ENCODE measurements at regions not wholly inside any gene's neighbourhood (a gene's known extent, or its start where the extent isn't known, plus 50 kb on each side); places are given as distances from the start of the nearest gene placed in this dataset.
A peak's percentile ranks its signal among the peaks of the same experiment; 100 is the strongest.

DNA sequence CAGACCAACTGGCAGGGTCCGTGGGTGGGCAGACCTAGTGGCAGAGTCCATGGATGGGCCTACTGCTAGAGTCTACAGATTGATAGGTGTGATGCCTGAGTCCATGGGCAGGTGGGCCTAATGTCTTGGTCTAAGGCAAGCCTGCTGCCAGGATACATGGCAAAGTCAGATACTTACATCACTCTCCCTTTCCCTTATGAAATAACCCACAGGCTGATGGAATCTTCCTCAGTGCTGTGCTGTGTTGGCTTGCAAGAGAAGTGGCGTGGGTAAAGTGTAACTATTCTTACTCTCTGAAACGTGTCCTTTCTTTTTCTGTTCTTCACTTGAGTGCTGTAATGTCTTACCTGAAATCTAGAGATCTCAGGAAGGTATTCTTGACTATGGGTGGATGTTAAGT, 67.3 kb upstream of the ADRB2 start:
- no peak for DNase-seq
- no peak overlapping the region for H3K27ac Mint-ChIP-seq
- peaks cover 14% of the 10 kb centered on the region for H3K9me3 Mint-ChIP-seq
- peaks cover 8% of the 10 kb centered on the region for H3K4me1 Mint-ChIP-seq
- ATAC-seq: no peak
- no peak overlapping the region for H3K4me3 Mint-ChIP-seq
- H3K36me3 Mint-ChIP-seq (ENCODE audit: low read depth): no peaks in the 10 kb centered on the region
- peaks cover 9% of the 10 kb centered on the region for H3K27me3 Mint-ChIP-seq

GRCh38 chr5:148760945-148761638, 65.3 kb upstream of the ADRB2 start:
- Mint-ChIP-seq H3K4me3 (no peak overlapping the region), H3K4me1 (peaks cover 8% of the 10 kb centered on the region), H3K36me3 (ENCODE audit: low read depth) (no peaks in the 10 kb centered on the region), H3K9me3 (peaks cover 12% of the 10 kb centered on the region), H3K27ac (no peak overlapping the region), H3K27me3 (peaks cover 17% of the 10 kb centered on the region)
- DNase-seq (no peak), ATAC-seq (peak; percentile 86)

- Mint-ChIP-seq H3K27ac (no peak overlapping the region), H3K36me3 (ENCODE audit: low read depth) (no peaks in the 10 kb centered on the region), H3K9me3 (no peaks in the 10 kb centered on the region), H3K4me1 (peaks cover 8% of the 10 kb centered on the region), H3K27me3 (peaks cover 27% of the 10 kb centered on the region), H3K4me3 (no peak overlapping the region)
- ATAC-seq (no peak), DNase-seq (no peak)
Measured at GRCh38 chr5:148763996-148764395, 62.4 kb upstream of the ADRB2 start.

DNA sequence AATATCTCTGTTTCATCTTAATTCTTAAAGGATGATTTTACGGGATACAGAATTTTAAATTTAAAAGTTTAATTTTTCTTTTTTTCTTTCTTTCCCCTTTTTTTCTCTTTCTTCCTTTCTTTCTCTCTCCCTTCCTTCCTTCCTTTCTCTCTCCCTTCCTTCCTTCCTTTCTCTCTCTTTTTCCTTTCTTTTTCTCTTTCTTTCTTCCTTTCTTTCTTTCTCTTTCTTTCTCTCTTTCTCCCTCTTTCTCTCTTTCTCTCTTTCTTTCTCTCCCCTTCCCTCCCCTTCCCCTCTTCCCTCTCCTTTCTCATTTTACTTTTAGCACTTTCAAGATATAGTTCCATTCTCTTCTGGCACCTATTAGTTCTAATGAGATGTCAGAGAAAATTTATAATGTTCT, 61.4 kb upstream of the ADRB2 start:
- no peaks in the 10 kb centered on the region for H3K9me3 Mint-ChIP-seq
- no peak overlapping the region for H3K4me3 Mint-ChIP-seq
- peaks cover 27% of the 10 kb centered on the region for H3K27me3 Mint-ChIP-seq
- DNase-seq (no peak), ATAC-seq (no peak)
- no peaks in the 10 kb centered on the region for H3K36me3 Mint-ChIP-seq (ENCODE audit: low read depth)
- no peak overlapping the region for H3K27ac Mint-ChIP-seq
- peaks cover 8% of the 10 kb centered on the region for H3K4me1 Mint-ChIP-seq

GRCh38 chr5:148768806-148769415, 57.5 kb upstream of the ADRB2 start:
- no peak for ATAC-seq

DNA sequence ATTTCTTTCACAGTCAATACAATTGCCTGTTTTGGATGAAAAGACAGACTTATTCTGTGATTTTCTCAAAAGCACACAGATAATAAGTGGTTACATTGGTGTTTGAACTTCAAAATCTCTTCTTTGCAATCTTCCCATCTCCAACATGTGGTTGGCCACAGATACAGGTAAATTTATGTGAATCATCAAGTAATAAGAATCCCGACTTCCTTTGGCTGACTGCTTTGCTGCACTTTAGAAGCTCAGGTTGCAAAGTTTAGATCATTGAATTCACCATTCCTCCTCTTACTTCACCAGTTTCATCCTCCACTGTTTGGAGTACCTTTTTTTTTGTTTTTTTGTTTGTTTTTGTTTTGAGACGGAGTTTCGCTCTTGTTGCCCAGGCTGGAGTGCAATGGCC, 56.5 kb upstream of the ADRB2 start:
- no peak overlapping the region for H3K27ac Mint-ChIP-seq
- no peaks in the 10 kb centered on the region for H3K9me3 Mint-ChIP-seq
- DNase-seq (no peak), ATAC-seq (no peak)
- peaks cover 26% of the 10 kb centered on the region for H3K27me3 Mint-ChIP-seq
- no peak overlapping the region for H3K4me3 Mint-ChIP-seq
- H3K36me3 Mint-ChIP-seq (ENCODE audit: low read depth): no peaks in the 10 kb centered on the region
- H3K4me1 Mint-ChIP-seq: peaks cover 2% of the 10 kb centered on the region

More at GRCh38 chr5:148768806-148769415, 57.5 kb upstream of the ADRB2 start:
- Mint-ChIP-seq H3K27me3 (peaks cover 29% of the 10 kb centered on the region), H3K4me1 (no peaks in the 10 kb centered on the region), H3K9me3 (no peaks in the 10 kb centered on the region), H3K27ac (no peak overlapping the region), H3K36me3 (ENCODE audit: low read depth) (no peaks in the 10 kb centered on the region), H3K4me3 (no peak overlapping the region)
- no peak for DNase-seq

- no peaks in the 10 kb centered on the region for H3K36me3 Mint-ChIP-seq (ENCODE audit: low read depth)
Measured at GRCh38 chr5:148774313-148774712, 52.1 kb upstream of the ADRB2 start.

DNA sequence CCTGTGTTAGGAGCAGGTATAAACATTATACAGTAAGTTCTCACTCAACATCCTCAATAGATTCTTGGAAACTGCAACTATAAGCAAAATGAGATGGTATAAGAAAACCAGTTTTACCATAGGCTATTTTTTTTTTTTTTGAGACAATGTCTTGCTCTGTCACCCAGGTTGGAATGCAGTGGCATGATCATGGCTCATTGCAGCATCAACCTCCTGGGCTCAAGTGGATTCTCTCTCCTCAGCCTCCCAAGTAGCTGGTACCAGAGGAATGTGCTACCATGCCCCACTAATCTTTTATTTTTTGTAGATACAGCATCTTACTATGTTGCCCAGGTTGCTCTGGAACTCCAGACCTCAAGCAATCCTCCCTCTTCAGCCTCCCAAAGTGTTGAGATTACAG, 50.1 kb upstream of the ADRB2 start:
- ATAC-seq: no peak
- Mint-ChIP-seq H3K27ac (no peak overlapping the region), H3K4me3 (no peak overlapping the region), H3K27me3 (peaks cover 19% of the 10 kb centered on the region), H3K9me3 (no peaks in the 10 kb centered on the region), H3K36me3 (ENCODE audit: low read depth) (no peaks in the 10 kb centered on the region), H3K4me1 (peaks cover 10% of the 10 kb centered on the region)
- no peak for DNase-seq

More at GRCh38 chr5:148774313-148774712, 52.1 kb upstream of the ADRB2 start:
- DNase-seq (no peak), ATAC-seq (no peak)
- Mint-ChIP-seq H3K4me1 (peaks cover 10% of the 10 kb centered on the region), H3K9me3 (no peaks in the 10 kb centered on the region), H3K4me3 (no peak overlapping the region), H3K27ac (no peak overlapping the region), H3K27me3 (peaks cover 17% of the 10 kb centered on the region)

All from activated naive CD8-positive, alpha-beta T cell treated with anti-CD3 and anti-CD28 coated beads, Interleukin-2, amount 50 U/mL, for 24 hours (primary cell).